GM12878 (cell line): ENCODE measurements at regions not wholly inside any gene's neighbourhood (a gene's known extent, or its start where the extent isn't known, plus 50 kb on each side); places are given as distances from the start of the nearest gene placed in this dataset.

Experiments
- ATAC-seq: fragments of 200-7000 bp; cut with Tn5 transposase; 3 replicates; pipeline ENCODE4 v1.9.1; 2020; ENCODE audit warnings: mild to moderate bottlenecking, moderate library complexity
- BruUV-seq: library from RNA; stranded (reverse); fragments of 400-500 nt; replicated peaks from 2 replicates; lab custom pipeline; 2021; lab: Mats Ljungman, UMichigan
- CTCF ChIA-PET: fragments of 300-600 bp; sonication (Branson Sonifier 250); formaldehyde crosslinking; extraction: SDS; loops from one replicate; lab custom pipeline; 2021; ENCODE audit warnings: inconsistent platforms; lab: Yijun Ruan, JAX
- POLR2A ChIA-PET: fragments of 350-600 bp; formaldehyde crosslinking; extraction: SDS; loops from one replicate; lab custom pipeline; 2021; ENCODE audit warnings: inconsistent platforms; lab: Charles Lee
- RAD21 ChIA-PET: fragments of 300-600 bp; sonication (Branson Sonifier 250); formaldehyde crosslinking; loops from one replicate; lab custom pipeline; 2023; ENCODE audit warnings: antibody characterized with exemption; ENCODE audit not compliant: unreplicated experiment; lab: Charles Lee
- SMC1A ChIA-PET: fragments of 300-600 bp; sonication (Branson Sonifier 250); formaldehyde crosslinking; loops from one replicate; lab custom pipeline; 2023; ENCODE audit not compliant: unreplicated experiment, uncharacterized antibody; lab: Charles Lee
- DNase-seq: peaks from one replicate; pipeline ENCODE4 v3.0.0-alpha.2; 2011; ENCODE audit warnings: low read depth, low spot score
- FAIRE-seq: peaks from 3 replicates; lab custom pipeline; 2011; peaks lifted over from hg19 to GRCh38; lab: Jason Lieb, UNC
- H2AFZ ChIP-seq: 2 replicates; pipeline ENCODE4 v1.6.0; 2011; ENCODE audit warnings: low read depth, low read length, control low read depth; ENCODE audit not compliant: control insufficient read depth
- H3K27ac ChIP-seq: 2 replicates; pipeline ENCODE4 v1.5.1; 2011; ENCODE audit warnings: control low read depth; ENCODE audit not compliant: control insufficient read depth, insufficient read depth
- H3K27me3 ChIP-seq, 2 experiments: replicated peaks in 1 of 2; 2 replicates each; pipeline versions ENCODE4 v1.6.0 to v1.6.1; 2011; ENCODE audit warnings: low read length in 1 of 2; ENCODE audit not compliant: control insufficient read depth in 2 of 2, insufficient read depth in 2 of 2
- H3K36me3 ChIP-seq, 2 experiments: 2 replicates each; pipeline ENCODE4 v1.5.1; 2011; ENCODE audit warnings: low read length in 1 of 2; ENCODE audit not compliant: control insufficient read depth in 2 of 2, insufficient read depth in 2 of 2
- H3K4me1 ChIP-seq: 2 replicates; pipeline ENCODE4 v1.6.1; 2011; ENCODE audit warnings: mild to moderate bottlenecking, low read length, moderate library complexity, mixed read lengths; ENCODE audit not compliant: control insufficient read depth, insufficient read depth
- H3K4me2 ChIP-seq: 2 replicates; pipeline ENCODE4 v1.6.0; 2011; ENCODE audit warnings: control low read depth; ENCODE audit not compliant: control insufficient read depth, insufficient read depth
- H3K4me3 ChIP-seq: fragments of 200-600 bp; sonication (generic); 2 replicates; pipeline ENCODE4 v1.5.1; 2016
- H3K79me2 ChIP-seq: 2 replicates; pipeline ENCODE4 v1.6.0; 2011; ENCODE audit warnings: low read length; ENCODE audit not compliant: control insufficient read depth, insufficient read depth
- H3K9ac ChIP-seq: 2 replicates; pipeline ENCODE4 v1.8.0; 2011; ENCODE audit warnings: low read length, control low read depth, mixed read lengths; ENCODE audit not compliant: control insufficient read depth, insufficient read depth
- H3K9me3 ChIP-seq: replicated peaks from 3 replicates; pipeline ENCODE4 v1.5.1; 2011; ENCODE audit warnings: mild to moderate bottlenecking, low read length; ENCODE audit not compliant: control insufficient read depth, insufficient read depth
- H4K20me1 ChIP-seq: 2 replicates; pipeline ENCODE4 v1.6.0; 2011; ENCODE audit not compliant: control insufficient read depth, insufficient read depth
- BHLHE40 ChIP-seq, 2 experiments: fragments of 450-650 bp in 1 of 2; IDR thresholded peaks; 2 replicates each; pipeline ENCODE4 v1.6.1; 2011 to 2017; ENCODE audit warnings: low read depth in 2 of 2, borderline replicate concordance in 1 of 2, improper control_type of control experiment in 1 of 2, low read length in 1 of 2, mild to moderate bottlenecking in 1 of 2
- GABPA ChIP-seq: IDR thresholded peaks from 2 replicates; pipeline ENCODE4 v1.6.1; 2014; ENCODE audit warnings: antibody characterized with exemption, low read depth, mild to moderate bottlenecking, inconsistent platforms
- MXI1 ChIP-seq: fragments of 150-350 bp; IDR thresholded peaks from 2 replicates; pipeline ENCODE4 v1.6.1; 2011; ENCODE audit warnings: low read depth, mild to moderate bottlenecking, inconsistent platforms, low read length, improper control_type of control experiment
- RUNX3 ChIP-seq: IDR thresholded peaks from 2 replicates; pipeline ENCODE4 v1.6.1; 2012; ENCODE audit warnings: low read length, inconsistent platforms
- SIN3A ChIP-seq: IDR thresholded peaks from 2 replicates; pipeline ENCODE4 v1.6.1; 2012; ENCODE audit warnings: low read depth, low read length, improper control_type of control experiment
- SUPT20H ChIP-seq: IDR thresholded peaks from 2 replicates; pipeline ENCODE4 v1.6.1; 2011; ENCODE audit warnings: low read depth, mild to moderate bottlenecking, low read length, moderate library complexity, borderline replicate concordance; ENCODE audit not compliant: control insufficient read depth
- TCF7 ChIP-seq: IDR thresholded peaks from 2 replicates; pipeline ENCODE4 v1.6.1; 2014; ENCODE audit warnings: antibody characterized with exemption, borderline replicate concordance
- USF2 ChIP-seq: IDR thresholded peaks from 2 replicates; pipeline ENCODE4 v1.6.1; 2011; ENCODE audit warnings: low read depth, low read length, improper control_type of control experiment, borderline replicate concordance
- ZZZ3 ChIP-seq: IDR thresholded peaks from 2 replicates; pipeline ENCODE4 v1.6.1; 2011; ENCODE audit warnings: low read depth; ENCODE audit not compliant: control insufficient read depth, insufficient read length
- WGBS: methylation state at CpG from one replicate; pipeline ENCODE4 v1.1.6; 2016; ENCODE audit warnings: low lambda C conversion rate; ENCODE audit not compliant: insufficient replicate concordance, insufficient coverage; ENCODE audit errors: missing lambda C conversion rate; 5-methylcytosine and 5-hydroxymethylcytosine counted together
- in situ Hi-C: fragments of 300-500 bp; cut with MboI; formaldehyde crosslinking; loops from 9 replicates; pipeline ENCODE4 v1.14.3; 2018; ENCODE audit warnings: mixed read lengths
- intact Hi-C: fragments of 100-400 bp; cut with micrococcal nuclease; formaldehyde crosslinking; loops from one replicate; pipeline ENCODE4 v1.14.2; 2022; ENCODE audit not compliant: unreplicated experiment

- Histone ChIP-seq H3K79me2 (no peaks in the 10 kb centered on the region), H3K4me2 (no peak overlapping the region), H3K9me3 (no peaks in the 10 kb centered on the region; the same call in 2 of the 3 replicates), H3K27ac (no peak overlapping the region), H3K36me3 (no peaks in the 10 kb centered on the region), H3K9ac (no peak overlapping the region), H3K4me3 (no peak overlapping the region), H3K27me3 (no peaks in the 10 kb centered on the region; a peak in 1 of 4 replicates), H4K20me1 (no peaks in the 10 kb centered on the region), H3K4me1 (no peaks in the 10 kb centered on the region), H2AFZ (no peak overlapping the region)
- DNase-seq (no peak), ATAC-seq (no peak), FAIRE-seq (peak; percentile 7)
- TF ChIP-seq GABPA (no peak), SUPT20H (no peak), RUNX3 (peak; percentile 34), BHLHE40 (IDR thresholded peaks at IDR 0.05; ENCODE audit: borderline replicate concordance in 1 of 2, low read depth in 2 of 2, low read length in 1 of 2) (no peak), ZZZ3 (no peak), MXI1 (no peak), TCF7 (0 out of 2 replicates have a peak, but pooled peaks have one; percentile 26), SIN3A (no peak), USF2 (no peak)
- SMC1A ChIA-PET, result no interaction called here
- 34% methylated on average over 6 of the region's 6 CpGs for WGBS
- RAD21 ChIA-PET, result no interaction called here
- intact Hi-C loops (no loop called here), in situ Hi-C loops (no loop called here)
- CTCF ChIA-PET, result no interaction called here
- BruUV-seq, result no TSS peak
- POLR2A ChIA-PET, result no interaction called here
These were observed 84.4 kb upstream of the SHH start for GRCh38 chr7:155896531-155897263.
